Psoas muscle (tissue), 7 donors: ENCODE measurements at regions not wholly inside any gene's neighbourhood (a gene's known extent, or its start where the extent isn't known, plus 50 kb on each side); places are given as distances from the start of the nearest gene placed in this dataset.
A peak's percentile ranks its signal among the peaks of the same experiment; 100 is the strongest.

ENCODE experiments used
- ATAC-seq, 4 donors: fragments of 200-7000 bp; cut with Tn5 transposase; one replicate each; pipeline ENCODE4 v1.9.1; 2020; ENCODE audit warnings: moderate library complexity in 3 of 4, mild to moderate bottlenecking in 2 of 4
- DNase-seq, 2 donors: peaks; one replicate each; pipeline ENCODE4 v3.0.0-alpha.2; 2020
- H3K27ac ChIP-seq: fragments of 200-600 bp; one replicate; pipeline ENCODE4 v1.8.0; 2022
- H3K27me3 ChIP-seq, 3 donors: fragments of 200-600 bp in 1 of 3; one replicate each; pipeline versions ENCODE4 v1.6.1 to v1.8.0; 2013 to 2022; ENCODE audit warnings: low read length in 2 of 3, mild to moderate bottlenecking in 2 of 3, moderate library complexity in 1 of 3; ENCODE audit not compliant: insufficient read depth in 3 of 3
- H3K36me3 ChIP-seq, 2 donors: fragments of 200-600 bp in 1 of 2; one replicate each; pipeline versions ENCODE4 v1.6.1 to v1.8.0; 2013 to 2022; ENCODE audit warnings: low read depth in 1 of 2, mild to moderate bottlenecking in 1 of 2, moderate library complexity in 1 of 2; ENCODE audit not compliant: insufficient read depth in 1 of 2
- H3K4me1 ChIP-seq: fragments of 200-600 bp; one replicate; pipeline ENCODE4 v1.8.0; 2022
- H3K4me3 ChIP-seq: fragments of 200-600 bp; one replicate; pipeline ENCODE4 v1.8.0; 2022; ENCODE audit warnings: mild to moderate bottlenecking
- H3K9me3 ChIP-seq: fragments of 200-600 bp; one replicate; pipeline ENCODE4 v1.8.0; 2022
- CTCF ChIP-seq: fragments of 200-600 bp; IDR thresholded peaks from one replicate; pipeline ENCODE4 v1.8.0; 2022; ENCODE audit warnings: antibody characterized with exemption
- WGBS, 3 donors: extraction: QIAGEN DNeasy Blood & Tissue Kit; methylation state at CpG; one replicate each; pipeline versions ENCODE4 v1.1.6 to v1.1.7; 2013; 5-methylcytosine and 5-hydroxymethylcytosine counted together
- intact Hi-C, 2 donors: fragments of 100-400 bp; cut with DNase I; formaldehyde crosslinking; loops; one replicate each; pipeline versions ENCODE4 v1.11.0 to v1.14.2; 2022
- donor health status: healthy with polysubstance abuse.
- donor health status: DM: no; HTN: no; CAD: no; lungs with moderate emphysema.
- donor health status: Bipolar disorder and iron deficiency.
- donor health status: healthy.
- donor health status: DM: yes; HTN: yes; CAD: no.
- donor health status: DM: no; HTN: no; CAD: no.
- donor health status: DM: yes; HTN: yes; CAD: no.

GRCh38 chr4:138090918-138091676 lies 151.1 kb downstream of the SLC7A11 start:
- TF ChIP-seq CTCF, result no peak
- Histone ChIP-seq H3K4me3 (no peak overlapping the region), H3K36me3 (no peaks in the 10 kb centered on the region), H3K27ac (no peak overlapping the region), H3K27me3 (no peaks in the 10 kb centered on the region), H3K4me1 (peaks cover 11% of the 10 kb centered on the region), H3K9me3 (no peaks in the 10 kb centered on the region)
- WGBS, 3 donors, result 64 to 65% (median 65%) methylated on average over 5 of the region's 5 CpGs
- ATAC-seq (no peak), DNase-seq (no peak)
- intact Hi-C loops, result loop anchor here (2.0 to 10.0 kb wide), 5 partner anchors 54 to 966 kb away; no protein-coding TSS in a partner anchor

- DNase-seq, result peak in 1 of 2 donors; percentile 15
- ATAC-seq, result peak; percentile 70 to 85 (median 76)
- H3K36me3 ChIP-seq, result no peaks in the 10 kb centered on the region
- intact Hi-C loops, result loop anchor here (2.0 to 10.0 kb wide), 5 partner anchors 53 to 966 kb away; no protein-coding TSS in a partner anchor
- WGBS, 3 donors, result 17 to 23% (median 19%) methylated on average over 17 of the region's 17 CpGs
- peak; percentile 79 for TF ChIP-seq CTCF
- peaks cover 14% of the 10 kb centered on the region for H3K4me1 ChIP-seq
- H3K4me3 ChIP-seq, result peak overlapping the region; percentile 50
- H3K27ac ChIP-seq, result no peak overlapping the region
- no peaks in the 10 kb centered on the region for H3K27me3 ChIP-seq
- no peaks in the 10 kb centered on the region for H3K9me3 ChIP-seq
Measured at GRCh38 chr4:138090150-138090917, 151.8 kb downstream of the SLC7A11 start.

DNA sequence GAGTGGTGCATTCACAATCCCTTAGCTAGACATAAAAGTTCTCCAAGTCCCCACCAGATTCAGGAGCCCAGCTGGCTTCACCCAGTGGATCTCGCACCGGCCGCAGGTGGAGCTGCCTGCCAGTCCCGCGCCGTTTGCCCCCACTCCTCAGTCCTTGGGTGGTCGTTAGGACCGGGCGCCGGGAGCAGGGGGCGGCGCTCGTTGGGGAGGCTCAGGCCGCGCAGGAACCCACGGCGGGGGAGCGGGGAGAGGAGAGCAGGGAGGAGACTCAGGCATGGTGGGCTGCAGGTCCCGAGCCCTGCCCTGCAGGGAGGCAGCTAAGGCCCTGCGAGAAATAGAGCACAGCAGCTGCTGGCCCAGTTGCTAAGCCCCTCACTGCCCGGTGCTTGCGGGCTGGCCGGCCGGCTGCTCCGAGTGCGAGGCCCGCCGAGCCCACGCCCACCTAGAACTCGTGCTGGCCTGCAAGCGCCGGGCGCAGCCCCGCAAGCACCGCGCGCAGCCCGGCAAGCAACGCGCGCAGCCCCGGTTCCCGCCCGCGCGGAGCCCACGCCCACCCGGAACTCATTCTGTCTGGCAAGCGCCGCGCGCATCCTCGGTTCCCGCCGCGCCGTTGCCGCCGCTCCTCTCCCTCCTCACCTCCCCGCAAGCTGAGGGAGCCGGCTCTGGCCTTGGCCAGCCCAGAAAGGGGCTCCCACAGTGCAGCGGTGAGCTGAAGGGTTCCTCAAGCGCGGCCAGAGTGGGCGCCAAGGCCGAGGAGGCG lies 153.5 kb downstream of the SLC7A11 start:
- no peak for TF ChIP-seq CTCF
- WGBS, 3 donors, result 98% methylated on average over 57 to 67 of the region's 67 CpGs
- Histone ChIP-seq H3K9me3 (no peaks in the 10 kb centered on the region), H3K36me3 (no peaks in the 10 kb centered on the region), H3K27ac (no peak overlapping the region), H3K4me1 (peaks cover 14% of the 10 kb centered on the region), H3K4me3 (no peak overlapping the region), H3K27me3 (no peaks in the 10 kb centered on the region)
- no peak for ATAC-seq
- DNase-seq, result no peak
- intact Hi-C loops, result no loop called here

- Histone ChIP-seq H3K4me1 (peaks cover 14% of the 10 kb centered on the region), H3K36me3 (no peaks in the 10 kb centered on the region), H3K27ac (peak overlapping the region; percentile 62), H3K27me3 (no peaks in the 10 kb centered on the region), H3K4me3 (no peak overlapping the region), H3K9me3 (no peaks in the 10 kb centered on the region)
- intact Hi-C loops, result no loop called here
- no peak for TF ChIP-seq CTCF
- ATAC-seq (peak; percentile 86 to 96 (median 91)), DNase-seq (no peak)
- WGBS, 3 donors, result 29 to 43% (median 29%) methylated on average over 4 of the region's 4 CpGs
Measured at GRCh38 chr4:138087066-138087719, 155.0 kb downstream of the SLC7A11 start.
